ENCODE measurements at regions not wholly inside any gene's neighbourhood (a gene's known extent, or its start where the extent isn't known, plus 50 kb on each side); places are given as distances from the start of the nearest gene placed in this dataset.
A peak's percentile ranks its signal among the peaks of the same experiment; 100 is the strongest.

DNA sequence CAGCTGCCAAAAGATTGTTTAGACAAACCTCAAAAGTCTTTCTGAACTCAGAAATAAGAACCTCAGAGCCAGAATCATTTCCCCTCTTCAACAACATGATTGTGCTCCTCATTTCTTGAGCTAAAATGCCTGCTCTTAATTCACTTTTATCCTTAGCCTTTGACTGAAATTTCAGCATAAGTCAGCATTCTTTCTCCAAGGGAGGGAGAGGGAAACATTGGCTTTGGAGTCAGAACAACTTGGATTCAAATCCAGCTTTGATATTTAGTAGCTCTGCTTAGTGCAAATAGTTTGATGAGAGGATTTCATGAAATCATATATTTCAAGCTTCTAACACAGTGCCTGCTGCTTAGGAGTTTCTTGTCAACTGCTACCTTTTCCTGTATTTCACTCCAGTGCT, 484.6 kb upstream of the INTU start:
- peaks cover 30% of the 10 kb centered on the region for H3K9me3 ChIP-seq
- ATAC-seq: no peak
- no peak overlapping the region for H3K4me3 ChIP-seq
- DNase-seq: no peak
- H3K36me3 ChIP-seq (ENCODE audit: low read depth): no peaks in the 10 kb centered on the region
- no peaks in the 10 kb centered on the region for H3K4me1 ChIP-seq (ENCODE audit: low read depth)
- TF ChIP-seq, protein P1, sequence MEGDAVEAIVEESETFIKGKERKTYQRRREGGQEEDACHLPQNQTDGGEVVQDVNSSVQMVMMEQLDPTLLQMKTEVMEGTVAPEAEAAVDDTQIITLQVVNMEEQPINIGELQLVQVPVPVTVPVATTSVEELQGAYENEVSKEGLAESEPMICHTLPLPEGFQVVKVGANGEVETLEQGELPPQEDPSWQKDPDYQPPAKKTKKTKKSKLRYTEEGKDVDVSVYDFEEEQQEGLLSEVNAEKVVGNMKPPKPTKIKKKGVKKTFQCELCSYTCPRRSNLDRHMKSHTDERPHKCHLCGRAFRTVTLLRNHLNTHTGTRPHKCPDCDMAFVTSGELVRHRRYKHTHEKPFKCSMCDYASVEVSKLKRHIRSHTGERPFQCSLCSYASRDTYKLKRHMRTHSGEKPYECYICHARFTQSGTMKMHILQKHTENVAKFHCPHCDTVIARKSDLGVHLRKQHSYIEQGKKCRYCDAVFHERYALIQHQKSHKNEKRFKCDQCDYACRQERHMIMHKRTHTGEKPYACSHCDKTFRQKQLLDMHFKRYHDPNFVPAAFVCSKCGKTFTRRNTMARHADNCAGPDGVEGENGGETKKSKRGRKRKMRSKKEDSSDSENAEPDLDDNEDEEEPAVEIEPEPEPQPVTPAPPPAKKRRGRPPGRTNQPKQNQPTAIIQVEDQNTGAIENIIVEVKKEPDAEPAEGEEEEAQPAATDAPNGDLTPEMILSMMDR (IDR thresholded peaks at IDR 0.05): no peak
- intact Hi-C loops (cut with DNase I, micrococcal nuclease): no loop called here

DNA sequence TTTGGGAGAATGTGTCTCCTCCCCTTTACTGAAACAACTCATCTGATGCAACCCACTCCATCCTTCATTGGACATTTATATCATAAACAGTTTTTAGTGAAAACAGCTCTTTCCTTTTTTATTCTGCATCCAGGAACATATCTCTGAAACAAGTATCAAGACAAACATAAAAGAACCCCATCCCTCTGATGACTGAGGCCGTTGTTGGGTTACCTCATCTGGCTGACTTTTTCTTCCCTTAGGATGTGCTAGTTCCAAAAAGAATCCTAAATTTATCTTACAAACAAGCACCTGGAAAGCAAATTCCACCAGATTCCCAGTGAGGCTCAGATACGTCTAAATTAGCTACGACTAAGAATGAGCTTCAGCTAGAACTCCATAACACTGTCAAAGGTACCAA, 483.7 kb upstream of the INTU start:
- H3K4me1 ChIP-seq (ENCODE audit: low read depth): no peaks in the 10 kb centered on the region
- intact Hi-C loops (cut with DNase I, micrococcal nuclease): no loop called here
- no peak overlapping the region for H3K4me3 ChIP-seq
- peaks cover 29% of the 10 kb centered on the region for H3K9me3 ChIP-seq
- TF ChIP-seq, protein P1 (IDR thresholded peaks at IDR 0.05): no peak
- DNase-seq: no peak
- no peak for ATAC-seq
- no peaks in the 10 kb centered on the region for H3K36me3 ChIP-seq (ENCODE audit: low read depth)

DNA sequence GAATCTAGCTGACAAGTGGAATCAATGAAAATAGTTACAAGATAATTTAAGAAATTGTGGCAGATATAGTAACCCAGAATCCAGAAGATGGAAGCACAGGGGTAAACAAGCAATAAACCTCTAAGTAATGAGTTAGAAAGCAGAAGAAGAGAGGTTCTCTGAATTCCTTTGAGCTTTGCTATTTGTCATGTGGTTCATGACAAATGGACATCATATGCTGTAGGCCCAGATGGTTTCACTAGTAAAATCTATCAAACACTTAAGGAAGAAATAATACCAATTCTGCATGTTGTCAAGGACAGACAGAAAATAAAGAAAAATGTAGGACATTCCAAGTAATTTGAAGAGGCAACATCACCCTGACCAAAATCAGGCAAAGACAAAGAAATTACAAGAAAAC, 480.8 kb upstream of the INTU start:
- TF ChIP-seq, protein P1 (IDR thresholded peaks at IDR 0.05): no peak
- ATAC-seq (no peak), DNase-seq (no peak)
- H3K4me1 ChIP-seq (ENCODE audit: low read depth): no peaks in the 10 kb centered on the region
- peaks cover 33% of the 10 kb centered on the region for H3K9me3 ChIP-seq
- no peak overlapping the region for H3K4me3 ChIP-seq
- H3K36me3 ChIP-seq (ENCODE audit: low read depth): no peaks in the 10 kb centered on the region
- intact Hi-C loops (cut with DNase I, micrococcal nuclease): no loop called here

DNA sequence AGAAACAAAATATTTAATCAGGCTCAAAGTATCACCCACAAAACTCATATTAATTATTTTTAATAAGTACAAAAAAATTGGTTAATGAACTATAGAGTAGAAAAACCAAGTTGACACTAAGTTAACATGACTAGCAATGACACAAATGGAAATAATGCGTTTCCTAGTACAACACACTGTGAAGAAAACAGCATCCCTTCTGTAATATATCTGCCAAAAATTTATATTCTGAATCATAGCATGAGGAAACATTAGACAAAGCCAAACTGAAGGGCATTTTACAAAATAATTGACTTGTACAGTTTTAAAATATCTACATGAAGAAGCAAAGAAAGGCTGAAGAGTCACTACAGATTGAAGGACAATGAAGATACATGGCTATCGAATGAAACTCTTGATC, 477.6 kb upstream of the INTU start:
- H3K36me3 ChIP-seq (ENCODE audit: low read depth): no peaks in the 10 kb centered on the region
- TF ChIP-seq, protein P1 (IDR thresholded peaks at IDR 0.05): no peak
- no peak for DNase-seq
- no peak for ATAC-seq
- intact Hi-C loops (cut with DNase I, micrococcal nuclease): no loop called here
- H3K4me1 ChIP-seq (ENCODE audit: low read depth): no peaks in the 10 kb centered on the region
- peaks cover 22% of the 10 kb centered on the region for H3K9me3 ChIP-seq
- no peak overlapping the region for H3K4me3 ChIP-seq

DNA sequence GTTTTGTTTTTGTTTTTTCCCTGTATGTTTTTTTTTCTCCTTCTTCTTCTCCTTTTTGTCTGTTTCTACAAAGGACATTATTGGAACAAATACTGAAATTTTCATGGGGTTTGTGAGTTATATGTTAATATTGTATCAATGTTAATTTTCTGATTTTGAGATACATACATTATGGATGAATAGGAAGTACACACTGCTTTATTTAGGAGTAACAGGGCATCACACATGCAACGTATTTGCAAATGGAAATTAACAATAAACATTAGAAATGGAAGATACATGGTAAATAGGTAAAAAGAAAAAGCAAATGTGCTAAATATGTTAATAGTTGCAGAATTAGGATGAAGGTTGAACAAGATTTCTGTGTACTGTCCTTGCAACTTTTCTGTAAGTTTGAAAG, 477.2 kb upstream of the INTU start:
- Histone ChIP-seq H3K4me3 (no peak overlapping the region), H3K4me1 (ENCODE audit: low read depth) (no peaks in the 10 kb centered on the region), H3K9me3 (peaks cover 25% of the 10 kb centered on the region), H3K36me3 (ENCODE audit: low read depth) (no peaks in the 10 kb centered on the region)
- TF ChIP-seq, protein P1 (IDR thresholded peaks at IDR 0.05): no peak
- no peak for DNase-seq
- no peak for ATAC-seq
- intact Hi-C loops (cut with DNase I, micrococcal nuclease): no loop called here

DNA sequence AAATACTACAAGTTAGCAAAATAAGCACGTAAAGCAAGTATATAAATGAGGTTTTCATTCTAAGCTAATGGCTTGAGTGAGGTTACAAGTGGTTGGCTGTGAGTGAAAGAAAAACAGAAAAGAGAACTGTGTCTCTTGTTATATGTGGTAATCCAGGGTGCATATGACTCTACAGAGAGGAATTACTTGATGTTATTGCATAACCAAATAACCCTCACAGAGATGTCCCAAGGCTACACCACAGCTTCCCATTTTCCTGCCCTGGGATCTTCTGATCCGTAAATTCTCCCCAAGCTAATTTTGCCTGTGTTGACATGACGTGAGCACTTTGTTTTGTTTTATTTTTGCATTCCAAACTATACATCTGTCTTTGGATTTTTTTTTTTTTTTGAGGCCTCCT, 470.0 kb upstream of the INTU start:
- intact Hi-C loops (cut with DNase I, micrococcal nuclease): no loop called here
- Histone ChIP-seq H3K36me3 (ENCODE audit: low read depth) (no peaks in the 10 kb centered on the region), H3K4me1 (ENCODE audit: low read depth) (no peaks in the 10 kb centered on the region), H3K9me3 (peaks cover 34% of the 10 kb centered on the region), H3K4me3 (no peak overlapping the region)
- DNase-seq (peak in 1 of 3 donors; percentile 2), ATAC-seq (peak; percentile 40)
- TF ChIP-seq, protein P1 (IDR thresholded peaks at IDR 0.05): no peak
